Thyroid gland (tissue), 4 donors: ENCODE measurements at regions not wholly inside any gene's neighbourhood (a gene's known extent, or its start where the extent isn't known, plus 50 kb on each side); places are given as distances from the start of the nearest gene placed in this dataset.
A peak's percentile ranks its signal among the peaks of the same experiment; 100 is the strongest.

Experiments
- DNase-seq, 2 donors: peaks; one replicate each; pipeline ENCODE4 v3.0.0-alpha.2; 2019
- H3K27ac ChIP-seq, 3 donors: fragments of 200-600 bp; sonication (generic); 1 replicate in 2 of 3; 2 replicates in 1 of 3; pipeline ENCODE4 v1.5.1; 2016 to 2019; ENCODE audit warnings: mild to moderate bottlenecking in 1 of 3, moderate library complexity in 1 of 3
- H3K27me3 ChIP-seq: fragments of 200-600 bp; sonication (generic); one replicate; pipeline ENCODE4 v1.5.1; 2019
- H3K36me3 ChIP-seq, 2 donors: fragments of 200-600 bp; sonication (generic); one replicate each; pipeline ENCODE4 v1.5.1; 2016 to 2019
- H3K4me1 ChIP-seq, 2 donors: fragments of 200-600 bp; sonication (generic); one replicate each; pipeline ENCODE4 v1.5.1; 2017 to 2019
- H3K4me3 ChIP-seq, 3 donors: fragments of 200-600 bp; sonication (generic); replicated peaks in 1 of 3; 1 replicate in 2 of 3; 2 replicates in 1 of 3; pipeline ENCODE4 v1.5.1; 2016; ENCODE audit warnings: mild to moderate bottlenecking in 1 of 3
- H3K9me3 ChIP-seq: fragments of 200-600 bp; sonication (generic); one replicate; pipeline ENCODE4 v1.5.1; 2017
- CTCF ChIP-seq, 6 experiments: fragments of 200-600 bp in 3 of 6; fragments of 450-650 bp in 3 of 6; sonication (generic) in 3 of 6; IDR thresholded peaks; one replicate each; pipeline ENCODE4 v1.5.1; 2016 to 2019; ENCODE audit warnings: antibody characterized with exemption in 6 of 6, mild to moderate bottlenecking in 2 of 6, inconsistent platforms in 1 of 6, moderate library complexity in 1 of 6
- POLR2A ChIP-seq, 2 donors: fragments of 450-650 bp; IDR thresholded peaks; one replicate each; pipeline ENCODE4 v1.6.1; 2017; ENCODE audit warnings: antibody characterized with exemption in 2 of 2, mild to moderate bottlenecking in 2 of 2, moderate library complexity in 1 of 2
- WGBS, 2 donors: methylation state at CpG; one replicate each; pipeline ENCODE4 v1.1.5; 2017; 5-methylcytosine and 5-hydroxymethylcytosine counted together
- intact Hi-C: fragments of 100-400 bp; cut with DNase I; formaldehyde crosslinking; loops from one replicate; pipeline ENCODE4 v1.15.1; 2023

DNA sequence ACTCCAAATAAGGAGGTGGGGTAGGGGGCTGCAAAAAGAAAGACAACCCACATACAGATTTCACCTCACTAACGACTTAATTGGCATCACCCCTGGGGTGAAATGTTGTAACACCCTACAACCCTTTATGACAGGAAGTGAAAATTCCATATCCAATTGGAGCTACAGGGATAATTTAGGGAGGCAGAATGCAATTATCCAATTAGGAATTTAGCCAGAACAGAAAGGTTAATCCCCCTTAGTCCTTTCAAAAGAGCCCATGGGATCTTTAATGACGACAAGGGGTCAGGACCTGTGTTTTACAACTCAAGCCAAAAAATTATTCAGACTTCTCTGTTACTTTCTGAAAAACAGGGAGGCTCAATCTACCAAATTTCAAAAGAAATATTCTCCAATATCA is 1027.1 kb downstream of the TMEM182 start:
- H3K9me3 ChIP-seq, result no peaks in the 10 kb centered on the region
- TF ChIP-seq CTCF (IDR thresholded peaks at IDR 0.05) (no peak), POLR2A (IDR thresholded peaks at IDR 0.05) (no peak)
- H3K4me3 ChIP-seq, result no peak overlapping the region
- H3K27me3 ChIP-seq, result no peaks in the 10 kb centered on the region
- DNase-seq, result no peak
- no peaks in the 10 kb centered on the region for H3K4me1 ChIP-seq
- no peak overlapping the region for H3K27ac ChIP-seq
- no peaks in the 10 kb centered on the region for H3K36me3 ChIP-seq
- intact Hi-C loops, result no loop called here
- 35 to 37% methylated on average over 2 of the region's 2 CpGs for WGBS, 2 donors

DNA sequence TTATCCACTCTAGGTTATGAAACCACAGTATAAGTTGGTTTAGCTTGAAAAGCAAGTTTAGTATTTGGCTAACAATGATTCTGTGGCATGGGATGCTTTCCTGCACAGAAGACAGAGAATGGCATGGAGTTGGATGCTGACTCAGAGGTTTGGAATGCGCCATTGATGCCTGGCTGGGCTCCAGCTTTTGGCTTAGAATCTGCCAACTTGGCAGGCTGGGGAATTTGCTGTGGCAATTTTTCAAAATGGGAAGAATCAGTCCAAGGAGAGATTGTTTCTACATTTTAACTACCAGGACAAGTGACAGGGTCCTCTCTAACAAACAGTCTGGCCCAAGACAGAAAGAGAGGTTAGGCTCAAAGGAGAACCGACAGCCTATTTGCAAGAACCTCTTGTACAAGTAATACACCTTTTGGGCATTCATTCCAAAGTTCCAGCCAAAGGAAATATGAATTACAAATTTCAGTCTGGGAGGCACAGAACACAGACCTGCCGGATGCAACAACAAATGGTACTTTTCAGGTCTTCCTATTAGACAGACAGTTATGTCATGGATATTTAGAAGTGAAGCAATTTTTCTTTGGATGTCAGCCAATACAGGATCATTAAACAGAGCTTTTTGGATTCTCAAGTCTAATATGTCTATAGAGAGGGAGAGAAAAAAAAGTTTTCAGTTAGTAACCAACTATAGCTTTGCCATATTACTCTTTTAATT is 1027.7 kb downstream of the TMEM182 start:
- Histone ChIP-seq H3K4me3 (no peak overlapping the region), H3K27ac (no peak overlapping the region), H3K9me3 (no peaks in the 10 kb centered on the region), H3K36me3 (no peaks in the 10 kb centered on the region), H3K27me3 (no peaks in the 10 kb centered on the region), H3K4me1 (no peaks in the 10 kb centered on the region)
- intact Hi-C loops, result no loop called here
- 37 to 46% methylated on average over 3 of the region's 3 CpGs for WGBS, 2 donors
- TF ChIP-seq CTCF (IDR thresholded peaks at IDR 0.05) (no peak), POLR2A (IDR thresholded peaks at IDR 0.05) (no peak)
- peak; percentile 73 to 88 for DNase-seq

GRCh38 chr2:103792042-103792441 is 1030.2 kb downstream of the TMEM182 start:
- H3K27ac ChIP-seq, result no peak overlapping the region
- TF ChIP-seq CTCF (IDR thresholded peaks at IDR 0.05) (no peak), POLR2A (IDR thresholded peaks at IDR 0.05) (no peak)
- no peak overlapping the region for H3K4me3 ChIP-seq
- intact Hi-C loops, result no loop called here
- no peaks in the 10 kb centered on the region for H3K4me1 ChIP-seq
- DNase-seq, result no peak
- H3K36me3 ChIP-seq, result no peaks in the 10 kb centered on the region
- no peaks in the 10 kb centered on the region for H3K9me3 ChIP-seq
- no peaks in the 10 kb centered on the region for H3K27me3 ChIP-seq
- 62 to 67% methylated on average over 5 of the region's 5 CpGs for WGBS, 2 donors

GRCh38 chr2:103798291-103798690 is 1036.5 kb downstream of the TMEM182 start:
- Histone ChIP-seq H3K36me3 (no peaks in the 10 kb centered on the region), H3K4me3 (no peak overlapping the region), H3K9me3 (no peaks in the 10 kb centered on the region), H3K27me3 (no peaks in the 10 kb centered on the region), H3K4me1 (no peaks in the 10 kb centered on the region), H3K27ac (no peak overlapping the region)
- DNase-seq, result no peak
- intact Hi-C loops, result no loop called here
- WGBS, 2 donors, result 88 to 91% methylated on average over 1 of the region's 1 CpG
- TF ChIP-seq CTCF (IDR thresholded peaks at IDR 0.05) (no peak), POLR2A (IDR thresholded peaks at IDR 0.05) (no peak)

GRCh38 chr2:103804013-103804412 is 1042.2 kb downstream of the TMEM182 start:
- Histone ChIP-seq H3K27me3 (no peaks in the 10 kb centered on the region), H3K36me3 (no peaks in the 10 kb centered on the region), H3K9me3 (no peaks in the 10 kb centered on the region), H3K4me1 (no peaks in the 10 kb centered on the region), H3K4me3 (no peak overlapping the region), H3K27ac (no peak overlapping the region)
- WGBS, 2 donors, result 49 to 74% methylated on average over 1 of the region's 1 CpG
- TF ChIP-seq POLR2A (IDR thresholded peaks at IDR 0.05) (no peak), CTCF (IDR thresholded peaks at IDR 0.05) (no peak)
- intact Hi-C loops, result no loop called here
- no peak for DNase-seq
